GM21786 (cell line): ENCODE measurements at regions not wholly inside any gene's neighbourhood (a gene's known extent, or its start where the extent isn't known, plus 50 kb on each side); places are given as distances from the start of the nearest gene placed in this dataset.

ENCODE experiments used
- ATAC-seq: cut with Tn5 transposase; IDR thresholded peaks from one replicate; pipeline ENCODE4 v1.9.1; 2021; ENCODE audit not compliant: unreplicated experiment

DNA sequence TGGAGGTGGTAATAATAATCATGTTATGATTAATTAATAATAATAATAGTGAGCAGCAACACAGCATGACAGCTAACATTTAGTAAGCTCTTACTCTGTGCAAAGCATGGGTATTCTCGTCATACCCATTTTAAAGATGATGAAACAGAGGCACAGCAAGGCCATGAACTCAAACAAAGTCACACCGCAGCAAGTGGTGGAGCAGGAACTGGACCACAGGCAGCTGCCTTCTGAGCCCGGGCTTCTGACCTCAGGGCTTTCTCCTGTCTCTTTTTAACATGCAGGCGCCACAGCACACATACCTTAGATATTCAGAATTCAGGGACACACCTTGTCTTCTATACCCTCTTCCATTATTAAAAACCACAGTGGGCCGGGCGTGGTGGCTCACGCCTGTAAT is 50.7 kb upstream of the SPATA12 start:
- no peak for ATAC-seq

DNA sequence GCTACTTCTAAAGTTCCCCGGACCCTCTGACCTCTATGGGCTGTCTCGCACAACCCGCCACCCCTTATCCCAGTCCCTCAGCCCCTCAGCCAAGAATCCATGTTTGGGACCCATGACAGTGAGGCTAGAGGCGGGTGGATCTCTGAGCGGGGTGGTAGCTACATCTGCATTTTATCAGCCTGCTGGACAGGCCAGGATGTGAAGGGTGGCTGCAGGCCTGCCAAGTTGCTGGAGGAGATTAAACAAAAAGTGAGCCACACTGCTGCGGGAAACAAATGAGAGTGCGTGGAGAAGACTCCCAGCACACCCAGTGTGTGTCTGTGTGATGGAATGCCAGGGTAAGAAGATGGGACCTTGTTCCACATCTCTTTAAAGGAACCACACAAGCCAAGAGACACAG is 51.1 kb upstream of the SPATA12 start:
- no peak for ATAC-seq

- ATAC-seq: no peak
Measured at GRCh38 chr3:57007521-57008460, 52.7 kb upstream of the SPATA12 start.

GRCh38 chr3:57006949-57007419 is 53.5 kb upstream of the SPATA12 start:
- no peak for ATAC-seq

DNA sequence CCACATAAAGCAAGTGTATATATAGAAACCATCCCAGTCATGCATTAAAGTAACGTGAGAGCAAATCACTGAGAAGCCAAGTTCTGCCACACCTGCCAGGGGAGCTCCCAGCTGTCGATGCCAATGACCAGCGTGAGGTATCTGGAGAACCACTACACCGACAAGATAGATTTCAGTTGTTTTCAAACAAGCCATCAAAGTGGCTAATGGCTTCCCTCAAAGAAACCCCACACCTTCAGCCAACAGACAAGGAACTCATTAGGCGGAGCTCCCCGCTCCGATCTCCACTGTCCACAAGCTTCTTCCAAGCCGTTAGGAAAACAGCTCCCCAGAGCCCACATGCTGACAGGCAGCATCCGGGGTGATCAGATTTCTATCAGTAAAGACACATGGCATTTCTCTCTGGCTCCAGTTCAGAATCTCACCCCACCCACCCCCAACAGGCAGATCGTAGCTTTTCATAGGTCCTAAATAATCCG is 54.2 kb upstream of the SPATA12 start:
- no peak for ATAC-seq

DNA sequence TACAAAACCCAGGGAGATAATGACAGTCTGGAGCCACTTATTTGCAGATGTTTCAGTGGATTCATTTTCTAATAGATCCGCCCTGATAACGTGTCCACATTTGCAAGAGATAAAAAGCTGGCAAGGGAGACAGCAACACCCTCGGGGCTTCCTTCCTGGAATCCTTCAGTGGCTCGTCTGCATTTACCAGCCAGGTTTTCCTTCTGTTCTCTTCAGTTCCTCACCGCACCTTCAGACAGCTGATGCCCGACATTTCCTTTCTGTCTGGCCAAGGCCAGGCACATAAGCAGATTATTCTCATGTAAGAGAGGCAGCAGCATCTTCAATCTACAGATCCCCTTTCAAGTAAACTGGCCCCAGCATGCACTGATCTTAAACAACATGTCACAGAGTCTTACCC is 56.2 kb upstream of the SPATA12 start:
- ATAC-seq: no peak

DNA sequence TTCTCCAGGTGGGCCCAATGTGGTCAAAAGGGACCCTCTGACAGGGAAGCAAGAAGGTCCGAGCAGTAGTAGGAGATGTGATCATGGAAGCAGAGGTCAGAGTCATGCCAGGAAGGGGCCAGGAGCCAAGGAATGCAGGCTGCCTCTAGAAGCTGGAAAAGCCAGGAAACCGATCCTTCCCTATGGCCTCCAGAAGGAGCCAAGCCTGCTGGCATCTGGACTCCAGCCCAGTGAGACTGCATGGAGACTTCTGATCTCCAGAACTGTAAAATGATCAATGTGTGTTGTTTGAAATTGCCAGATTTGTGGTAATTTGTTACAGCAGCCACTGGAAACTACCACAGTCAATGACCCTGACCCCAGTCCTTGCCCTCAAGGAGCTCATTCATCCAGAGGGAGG is 56.8 kb upstream of the SPATA12 start:
- ATAC-seq: no peak

GRCh38 chr3:57001356-57001755 is 59.1 kb upstream of the SPATA12 start:
- no peak for ATAC-seq

DNA sequence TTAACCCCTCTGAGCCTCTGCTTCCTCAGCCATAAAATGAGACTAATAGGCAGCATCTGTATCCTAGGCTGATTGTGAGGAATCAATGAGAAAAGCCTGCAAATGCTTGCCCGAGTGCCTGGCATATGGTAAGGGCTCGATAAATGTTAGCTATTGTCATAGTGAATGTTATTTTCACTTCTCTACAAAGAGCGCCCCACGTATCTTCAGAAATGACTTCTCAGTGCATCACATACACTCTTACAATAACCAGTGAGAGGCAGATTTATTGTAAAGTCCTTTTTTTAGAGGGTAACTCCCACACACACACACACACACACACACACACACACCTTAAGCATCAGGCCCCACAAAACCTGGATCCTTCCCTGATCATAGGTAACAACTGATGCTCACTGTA is 60.5 kb upstream of the SPATA12 start:
- no peak for ATAC-seq

- no peak for ATAC-seq
Measured at GRCh38 chr3:56999547-56999946, 60.9 kb upstream of the SPATA12 start.

- ATAC-seq: no peak
Measured at GRCh38 chr3:56998076-56998529, 62.4 kb upstream of the SPATA12 start.

- ATAC-seq: no peak
Measured at GRCh38 chr3:56997675-56998074, 62.8 kb upstream of the SPATA12 start.

DNA sequence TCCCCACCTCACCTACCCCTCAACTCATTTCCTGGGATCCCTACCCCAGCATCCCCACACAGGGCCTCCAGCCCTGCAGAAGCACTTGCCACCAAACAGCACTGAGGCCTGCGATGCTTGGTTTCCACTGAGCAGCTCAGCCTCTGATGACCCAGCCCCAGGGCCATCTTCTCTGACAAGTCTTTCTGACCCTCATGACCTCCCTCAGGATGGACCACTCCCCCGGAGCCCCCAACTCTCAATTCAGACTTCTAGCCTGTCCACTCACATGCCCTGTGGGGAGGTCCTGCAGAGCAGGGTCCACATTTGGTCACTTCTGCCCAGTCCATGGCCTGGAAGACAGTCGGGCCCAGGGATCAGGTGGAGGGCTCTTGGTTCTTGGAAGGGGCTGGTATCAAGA is 63.4 kb upstream of the SPATA12 start:
- ATAC-seq: no peak

DNA sequence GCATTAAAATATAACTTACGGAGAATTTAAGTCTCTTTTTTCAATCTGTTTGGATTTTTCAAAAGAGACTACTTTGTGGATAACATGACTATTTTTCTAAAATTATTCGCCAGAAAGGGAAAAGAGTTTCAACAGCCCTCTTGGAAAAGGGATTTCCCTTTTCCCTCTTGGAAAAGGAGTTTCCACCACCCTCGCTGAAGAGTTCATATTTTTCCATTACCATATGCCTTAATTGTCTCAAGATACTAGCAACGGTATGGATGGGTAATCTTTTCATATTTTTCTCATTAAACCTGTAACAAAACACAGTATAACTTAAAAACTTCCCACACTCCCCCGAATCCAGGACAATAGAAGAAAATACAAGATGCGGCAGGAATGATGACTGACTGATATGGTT is 66.1 kb upstream of the SPATA12 start:
- no peak for ATAC-seq

DNA sequence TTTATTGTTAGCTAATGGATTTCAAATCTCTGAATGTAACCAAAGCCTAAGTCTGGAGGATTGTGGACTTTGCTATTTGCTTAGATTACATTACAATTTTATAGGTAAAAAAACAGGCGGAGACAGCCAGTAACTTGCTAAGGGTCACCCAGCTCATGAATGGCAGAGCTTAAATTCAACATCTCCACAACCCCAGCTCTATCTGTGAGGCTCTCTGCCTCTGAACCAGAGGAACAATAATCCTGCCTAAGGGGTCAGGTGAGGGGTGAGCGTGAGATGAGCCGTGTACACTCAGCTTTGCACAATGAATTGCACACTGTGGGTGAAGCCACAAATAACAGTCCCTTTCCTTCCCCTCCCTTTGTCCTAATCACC is 69.8 kb upstream of the SPATA12 start:
- no peak for ATAC-seq

- no peak for ATAC-seq
Measured at GRCh38 chr3:56989977-56990640, 70.4 kb upstream of the SPATA12 start.

DNA sequence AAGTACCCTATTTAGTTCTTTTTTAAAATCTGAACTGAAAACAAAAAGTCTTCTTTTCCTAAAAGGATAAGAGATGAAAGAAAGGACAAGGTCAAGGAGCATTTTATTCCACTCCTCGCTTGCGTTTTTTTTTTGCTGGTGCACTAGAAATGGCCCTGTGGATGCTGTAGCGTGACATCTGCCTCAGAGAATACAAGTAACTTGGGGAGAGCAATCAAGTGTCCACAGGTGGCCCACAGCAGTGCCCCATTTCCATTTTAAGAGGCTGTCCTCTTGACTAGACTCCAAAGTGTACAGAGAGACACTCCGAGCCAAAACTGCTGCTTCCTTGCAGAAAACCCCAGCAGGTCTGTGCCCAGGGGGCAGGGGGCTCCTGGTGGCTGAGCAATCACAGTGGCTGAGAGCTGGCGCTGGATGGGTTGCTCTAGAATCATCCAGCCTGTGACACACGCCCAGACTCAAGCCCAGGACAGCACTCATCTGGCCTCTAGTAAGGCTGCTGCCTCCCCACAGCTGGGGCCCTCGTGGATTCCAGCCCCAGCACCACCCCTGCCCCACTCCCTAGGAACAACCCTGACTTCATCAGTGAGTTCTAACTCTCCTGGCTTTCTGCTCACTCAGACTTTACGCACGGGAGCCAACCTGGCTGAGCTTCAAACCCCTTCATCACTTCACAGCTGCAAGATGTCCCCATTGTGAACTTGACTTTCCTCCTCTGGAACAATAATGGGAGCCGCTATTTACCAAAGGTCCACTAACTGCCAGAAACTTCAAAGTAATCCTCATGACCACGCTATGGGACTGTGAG is 71.1 kb upstream of the SPATA12 start:
- ATAC-seq: no peak

- no peak for ATAC-seq
Measured at GRCh38 chr3:56988458-56989168, 71.9 kb upstream of the SPATA12 start.

DNA sequence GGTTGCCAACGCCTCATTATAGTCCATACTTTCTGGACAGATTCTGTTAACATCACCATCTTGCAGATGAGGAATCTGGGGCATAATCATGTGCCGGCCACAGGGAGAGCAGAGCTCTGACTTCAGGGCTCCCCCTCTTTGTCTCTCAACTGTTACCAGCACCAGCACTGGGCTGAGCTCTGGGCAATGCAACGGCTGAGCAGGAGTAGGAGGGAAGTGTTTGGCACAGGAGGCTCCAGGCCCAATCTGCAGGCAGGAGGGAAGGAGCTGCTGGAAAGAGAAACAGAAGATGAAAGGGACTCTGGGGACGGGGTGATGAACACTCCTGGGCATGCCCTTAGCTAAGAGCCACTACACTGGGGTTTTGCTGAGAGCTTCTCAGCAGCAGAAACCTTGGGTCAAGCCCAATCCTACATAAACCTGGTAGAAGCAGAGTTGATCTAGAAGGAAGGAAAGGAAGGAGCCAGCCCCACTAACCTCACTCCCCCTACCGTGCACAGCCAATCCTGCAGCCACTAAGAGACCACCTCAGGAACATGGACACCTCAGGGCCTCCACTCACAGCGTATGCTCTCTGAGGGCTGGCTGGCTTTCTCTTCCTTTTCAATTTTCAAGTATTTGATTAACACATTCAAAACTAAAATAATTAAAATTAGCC is 73.1 kb upstream of the SPATA12 start:
- no peak for ATAC-seq

DNA sequence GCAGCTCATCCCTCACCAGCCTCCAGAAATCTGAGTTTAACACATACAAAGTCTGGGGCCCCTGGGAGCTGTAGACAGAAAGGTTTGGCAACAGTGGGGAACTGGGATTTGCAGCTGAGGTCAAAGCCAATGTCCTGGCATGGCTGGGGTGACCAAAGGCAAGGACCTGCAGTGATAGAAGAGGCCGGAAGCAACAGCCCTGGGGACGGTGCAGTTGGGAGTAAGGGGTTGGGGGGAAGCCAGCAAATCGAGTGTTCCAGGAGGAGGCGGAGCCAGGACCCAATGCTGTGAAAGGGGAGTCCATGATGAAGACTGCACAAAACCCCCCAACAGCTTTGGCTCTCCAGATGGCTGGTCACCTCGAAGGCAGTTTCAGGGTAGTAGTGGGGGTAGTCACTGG is 74.1 kb upstream of the SPATA12 start:
- no peak for ATAC-seq
